GM12892 (cell line): ENCODE measurements at regions not wholly inside any gene's neighbourhood (a gene's known extent, or its start where the extent isn't known, plus 50 kb on each side); places are given as distances from the start of the nearest gene placed in this dataset.

Experiments used
- POLR2A ChIP-seq: IDR thresholded peaks from 2 replicates; pipeline ENCODE4 v1.6.1; 2011; ENCODE audit warnings: low read depth, low read length, control low read depth
- POLR2AphosphoS5 ChIP-seq: IDR thresholded peaks from 2 replicates; pipeline ENCODE4 v1.6.1; 2011; ENCODE audit warnings: low read depth, low read length, control low read depth

GRCh38 chr2:8538531-8538930 is 143.3 kb upstream of the ID2 start:
- TF ChIP-seq POLR2A = no peak
- TF ChIP-seq POLR2AphosphoS5 = no peak
